ENCODE measurements at regions not wholly inside any gene's neighbourhood (a gene's known extent, or its start where the extent isn't known, plus 50 kb on each side); places are given as distances from the start of the nearest gene placed in this dataset.

DNA sequence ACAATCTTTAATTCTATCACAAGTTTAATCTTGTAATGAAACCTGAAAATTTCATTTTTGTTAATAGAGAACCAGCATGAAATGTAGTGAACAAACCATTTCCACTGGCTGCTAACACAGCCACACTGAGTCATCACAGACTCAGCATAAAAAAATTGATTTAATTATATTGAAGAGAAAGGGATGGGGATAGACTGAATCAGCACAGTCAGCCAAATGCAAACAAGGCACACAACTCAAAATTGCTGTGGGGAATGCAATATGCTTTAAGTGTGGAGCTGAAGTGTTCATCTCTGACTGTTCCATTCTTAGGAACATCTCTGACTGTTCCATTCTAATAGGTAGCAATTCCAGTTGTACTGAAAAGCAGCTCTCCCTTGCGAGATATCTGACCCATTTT is 299.8 kb downstream of the MRPL39 start:
- Mint-ChIP-seq H3K36me3 (no peaks in the 10 kb centered on the region), H3K4me1 (no peaks in the 10 kb centered on the region), H3K27ac (no peak overlapping the region), H3K4me3 (no peak overlapping the region), H3K9me3 (peaks cover 5% of the 10 kb centered on the region), H3K27me3 (peaks cover 2% of the 10 kb centered on the region)
- no peak for DNase-seq
- POLR2A ChIA-PET = no interaction called here
- no peak for ATAC-seq (ENCODE audit: low read depth)

DNA sequence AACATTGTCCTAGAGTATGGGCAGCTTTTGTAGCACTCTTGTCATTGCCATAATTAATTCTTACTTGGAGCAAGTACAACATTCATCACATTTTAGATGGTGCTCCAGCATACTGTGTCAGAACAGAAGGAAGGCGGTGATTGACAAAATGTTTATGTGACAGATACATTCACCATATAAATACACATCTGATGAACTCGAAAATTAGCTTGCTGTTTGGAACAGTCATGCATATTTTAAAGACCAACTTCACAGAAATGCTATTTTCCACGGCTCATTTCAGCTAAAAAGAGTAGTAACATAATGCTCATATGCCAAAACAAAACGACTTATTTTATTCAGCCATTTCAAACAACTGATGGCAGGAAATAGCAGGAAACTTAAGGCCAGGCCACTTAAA is 302.7 kb downstream of the MRPL39 start:
- ATAC-seq (ENCODE audit: low read depth) (no peak), DNase-seq (no peak)
- POLR2A ChIA-PET = interaction anchor here (0.6 kb wide), 1 partner anchor 95 kb away, joined by 4 read pairs; no protein-coding TSS in a partner anchor
- H3K36me3 Mint-ChIP-seq = no peaks in the 10 kb centered on the region
- H3K4me3 Mint-ChIP-seq = no peak overlapping the region
- no peaks in the 10 kb centered on the region for H3K27me3 Mint-ChIP-seq
- H3K4me1 Mint-ChIP-seq = no peaks in the 10 kb centered on the region
- H3K9me3 Mint-ChIP-seq = peaks cover 5% of the 10 kb centered on the region
- H3K27ac Mint-ChIP-seq = no peak overlapping the region

- POLR2A ChIA-PET = no interaction called here
- peaks cover 2% of the 10 kb centered on the region for H3K27me3 Mint-ChIP-seq
- H3K27ac Mint-ChIP-seq = no peak overlapping the region
- H3K4me1 Mint-ChIP-seq = no peaks in the 10 kb centered on the region
- H3K4me3 Mint-ChIP-seq = no peak overlapping the region
- DNase-seq = no peak
- no peaks in the 10 kb centered on the region for H3K36me3 Mint-ChIP-seq
- no peaks in the 10 kb centered on the region for H3K9me3 Mint-ChIP-seq
- ATAC-seq (ENCODE audit: low read depth) = no peak
These were observed 306.6 kb downstream of the MRPL39 start for GRCh38 chr21:25300632-25301031.

DNA sequence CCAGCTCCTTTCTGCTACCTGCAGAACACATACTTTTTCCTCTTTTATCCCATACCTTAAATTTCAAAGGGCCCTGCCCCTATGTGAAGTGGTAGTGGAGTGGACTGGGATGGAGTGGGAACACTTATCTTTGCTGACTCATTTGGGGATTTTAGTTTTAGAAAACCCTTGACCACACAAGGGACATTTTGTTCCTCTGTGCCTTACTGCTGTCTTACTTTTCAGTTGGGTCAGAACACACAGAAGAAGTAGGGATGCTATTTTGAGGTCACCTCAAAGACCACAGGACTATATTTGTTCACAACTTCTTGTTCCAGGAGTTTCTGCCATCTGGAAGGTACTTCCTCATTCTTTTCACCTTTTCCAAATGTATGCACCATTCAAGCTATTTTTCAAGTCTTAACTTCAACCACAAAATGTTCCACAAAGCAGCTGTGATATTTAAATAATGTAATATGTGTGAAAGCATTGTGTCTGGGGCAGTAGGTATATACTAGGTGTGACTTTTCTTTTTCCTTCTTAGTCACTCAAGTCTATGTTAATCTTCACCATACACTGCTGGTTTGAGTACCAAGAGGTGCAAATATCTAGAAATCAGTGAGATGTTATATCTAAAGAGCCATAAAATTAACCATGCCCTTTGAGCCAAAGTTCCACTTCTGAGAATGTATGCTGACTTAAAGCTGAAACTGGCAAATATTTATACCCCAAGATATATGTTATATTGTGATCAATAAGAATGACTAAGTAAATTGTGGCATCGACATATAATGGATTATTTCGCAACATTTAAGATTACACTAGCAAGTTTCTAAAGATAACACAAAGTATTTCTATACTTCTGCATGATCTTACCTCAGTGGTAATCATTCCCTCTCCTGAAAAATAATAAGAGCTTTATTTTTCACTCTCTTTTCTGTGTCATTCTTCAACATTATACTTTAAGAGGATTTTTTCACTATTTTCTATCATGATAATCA is 308.5 kb downstream of the MRPL39 start:
- POLR2A ChIA-PET = no interaction called here
- no peaks in the 10 kb centered on the region for H3K36me3 Mint-ChIP-seq
- peaks cover 2% of the 10 kb centered on the region for H3K27me3 Mint-ChIP-seq
- no peak overlapping the region for H3K4me3 Mint-ChIP-seq
- H3K27ac Mint-ChIP-seq = no peak overlapping the region
- H3K4me1 Mint-ChIP-seq = no peaks in the 10 kb centered on the region
- DNase-seq (no peak), ATAC-seq (ENCODE audit: low read depth) (no peak)
- H3K9me3 Mint-ChIP-seq = no peaks in the 10 kb centered on the region

DNA sequence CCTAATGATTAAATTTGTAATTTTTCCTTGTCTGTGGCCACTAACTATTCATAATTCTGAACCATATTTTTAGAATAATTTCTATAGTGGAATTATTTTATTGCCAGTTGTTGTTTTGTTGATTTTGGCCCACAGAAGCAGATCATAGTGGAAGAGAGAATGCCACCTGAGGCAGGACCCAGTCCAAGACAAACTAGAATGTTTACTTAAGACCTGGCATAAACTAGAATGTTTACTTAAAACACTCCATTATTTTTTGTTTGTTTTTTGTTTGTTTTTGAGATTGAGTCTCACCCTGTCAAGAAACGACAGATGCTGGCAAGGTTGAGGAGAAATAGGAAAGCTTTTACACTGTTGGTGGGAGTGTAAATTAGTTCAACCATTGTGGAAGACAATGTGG is 310.2 kb downstream of the MRPL39 start:
- POLR2A ChIA-PET = no interaction called here

DNA sequence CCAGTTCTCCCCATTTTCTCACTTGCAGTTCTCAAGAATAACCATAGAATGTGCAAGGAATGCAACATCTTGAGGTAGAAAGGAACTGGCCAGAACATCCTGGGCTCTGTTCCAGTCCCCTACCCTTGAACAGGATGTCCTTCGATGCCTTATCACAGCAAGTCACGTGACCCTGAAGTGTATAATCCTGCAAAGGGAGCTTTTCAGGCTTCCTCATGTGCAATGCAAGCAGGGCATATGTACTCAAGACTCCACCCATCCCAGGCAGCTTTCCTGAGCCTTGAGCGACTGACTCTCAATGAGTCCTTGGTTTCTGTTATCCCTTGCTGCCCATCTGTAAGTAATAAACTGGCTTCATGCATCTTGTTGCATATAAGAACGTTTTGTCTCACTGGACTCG is 311.0 kb downstream of the MRPL39 start:
- POLR2A ChIA-PET = no interaction called here
- no peak for DNase-seq
- ATAC-seq (ENCODE audit: low read depth) = no peak
- no peak overlapping the region for H3K27ac Mint-ChIP-seq
- no peaks in the 10 kb centered on the region for H3K4me1 Mint-ChIP-seq
- H3K36me3 Mint-ChIP-seq = no peaks in the 10 kb centered on the region
- H3K9me3 Mint-ChIP-seq = no peaks in the 10 kb centered on the region
- H3K4me3 Mint-ChIP-seq = no peak overlapping the region
- H3K27me3 Mint-ChIP-seq = peaks cover 2% of the 10 kb centered on the region

More for the DNA sequence above, 310.2 kb downstream of the MRPL39 start:
- H3K36me3 Mint-ChIP-seq = no peaks in the 10 kb centered on the region
- H3K27me3 Mint-ChIP-seq = peaks cover 2% of the 10 kb centered on the region
- H3K27ac Mint-ChIP-seq = no peak overlapping the region
- no peak for ATAC-seq (ENCODE audit: low read depth)
- no peaks in the 10 kb centered on the region for H3K9me3 Mint-ChIP-seq
- no peak overlapping the region for H3K4me3 Mint-ChIP-seq
- DNase-seq = no peak
- H3K4me1 Mint-ChIP-seq = no peaks in the 10 kb centered on the region

DNA sequence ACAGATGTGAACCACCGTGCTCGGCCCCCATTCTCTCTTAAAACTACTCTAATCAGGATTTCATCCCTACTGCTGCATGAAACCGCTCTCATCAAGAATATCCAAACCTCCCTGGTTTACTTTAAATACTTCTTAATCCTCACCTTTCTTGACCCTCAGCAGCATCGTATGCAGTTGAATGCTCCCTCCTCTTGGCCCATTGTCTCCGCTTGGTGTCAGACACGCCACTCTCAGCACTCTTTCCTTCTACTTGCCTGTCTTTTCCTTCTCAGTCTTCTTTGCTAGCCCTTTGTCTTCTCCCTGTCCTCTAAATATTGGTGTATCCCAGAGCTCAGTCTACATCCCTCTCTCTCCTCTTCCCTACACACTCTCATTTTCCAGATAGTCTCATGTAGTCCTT is 314.9 kb downstream of the MRPL39 start:
- H3K4me1 Mint-ChIP-seq = no peaks in the 10 kb centered on the region
- peaks cover 2% of the 10 kb centered on the region for H3K27me3 Mint-ChIP-seq
- H3K4me3 Mint-ChIP-seq = no peak overlapping the region
- ATAC-seq (ENCODE audit: low read depth) (no peak), DNase-seq (no peak)
- POLR2A ChIA-PET = no interaction called here
- H3K27ac Mint-ChIP-seq = no peak overlapping the region
- no peaks in the 10 kb centered on the region for H3K36me3 Mint-ChIP-seq
- H3K9me3 Mint-ChIP-seq = no peaks in the 10 kb centered on the region

DNA sequence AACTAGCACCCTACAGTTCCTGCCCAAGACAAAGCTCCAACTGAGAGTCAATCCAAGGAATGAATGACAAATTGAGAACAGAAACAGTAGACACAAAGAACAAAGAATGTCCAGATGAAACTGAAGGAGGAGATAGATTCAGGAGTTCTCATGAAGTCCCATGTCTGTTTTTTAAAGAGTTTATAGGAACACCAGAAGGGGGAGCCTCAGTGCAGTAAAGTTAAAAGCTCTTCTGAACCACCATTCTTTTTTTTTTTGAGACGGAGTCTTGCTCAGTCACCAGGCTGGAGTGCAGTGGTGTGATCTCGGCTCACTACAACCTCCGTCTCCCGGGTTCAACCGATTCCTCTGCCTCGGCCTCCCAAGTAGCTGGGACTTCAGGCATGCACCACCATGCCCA is 323.6 kb downstream of the MRPL39 start:
- Mint-ChIP-seq H3K4me1 (no peaks in the 10 kb centered on the region), H3K36me3 (no peaks in the 10 kb centered on the region), H3K27me3 (peaks cover 21% of the 10 kb centered on the region), H3K9me3 (no peaks in the 10 kb centered on the region), H3K4me3 (no peak overlapping the region), H3K27ac (no peak overlapping the region)
- no peak for ATAC-seq (ENCODE audit: low read depth)
- POLR2A ChIA-PET = no interaction called here
- DNase-seq = no peak

GRCh38 chr21:25281134-25281533 is 326.1 kb downstream of the MRPL39 start:
- DNase-seq (no peak), ATAC-seq (ENCODE audit: low read depth) (no peak)
- Mint-ChIP-seq H3K36me3 (no peaks in the 10 kb centered on the region), H3K27me3 (peaks cover 21% of the 10 kb centered on the region), H3K4me3 (no peak overlapping the region), H3K4me1 (no peaks in the 10 kb centered on the region), H3K9me3 (no peaks in the 10 kb centered on the region), H3K27ac (no peak overlapping the region)
- POLR2A ChIA-PET = no interaction called here

GRCh38 chr21:25280061-25280460 is 327.2 kb downstream of the MRPL39 start:
- Mint-ChIP-seq H3K27ac (no peak overlapping the region), H3K9me3 (no peaks in the 10 kb centered on the region), H3K36me3 (no peaks in the 10 kb centered on the region), H3K4me3 (no peak overlapping the region), H3K27me3 (peaks cover 21% of the 10 kb centered on the region), H3K4me1 (no peaks in the 10 kb centered on the region)
- ATAC-seq (ENCODE audit: low read depth) (no peak), DNase-seq (no peak)
- POLR2A ChIA-PET = no interaction called here

DNA sequence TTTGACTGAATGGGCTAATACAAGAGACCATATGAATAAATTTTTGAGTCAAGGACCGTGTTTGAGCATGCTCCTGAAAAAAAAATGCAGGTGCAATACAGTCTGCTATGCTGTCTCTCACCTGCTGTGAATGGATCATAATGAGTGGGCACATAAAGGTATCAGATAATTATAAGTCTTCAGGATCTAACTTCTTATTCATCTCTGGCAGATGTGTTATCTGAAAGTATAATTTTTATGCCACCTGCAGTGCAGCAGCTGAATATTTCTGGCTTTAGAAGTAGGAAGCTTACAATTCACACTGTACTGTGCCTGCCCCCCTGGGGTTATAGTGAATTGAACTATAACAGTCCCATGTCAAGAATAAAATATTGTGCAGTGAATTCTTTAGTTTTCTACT is 333.3 kb downstream of the MRPL39 start:
- Mint-ChIP-seq H3K9me3 (no peaks in the 10 kb centered on the region), H3K27me3 (peaks cover 4% of the 10 kb centered on the region), H3K36me3 (no peaks in the 10 kb centered on the region), H3K4me1 (no peaks in the 10 kb centered on the region), H3K27ac (no peak overlapping the region), H3K4me3 (no peak overlapping the region)
- DNase-seq (no peak), ATAC-seq (ENCODE audit: low read depth) (no peak)
- POLR2A ChIA-PET = no interaction called here

GRCh38 chr21:25254491-25255174 is 352.6 kb downstream of the MRPL39 start:
- POLR2A ChIA-PET = no interaction called here
- ATAC-seq (ENCODE audit: low read depth) (no peak), DNase-seq (no peak)
- Mint-ChIP-seq H3K4me1 (no peaks in the 10 kb centered on the region), H3K9me3 (no peaks in the 10 kb centered on the region), H3K4me3 (no peak overlapping the region), H3K27ac (no peak overlapping the region), H3K27me3 (peaks cover 4% of the 10 kb centered on the region), H3K36me3 (no peaks in the 10 kb centered on the region)

DNA sequence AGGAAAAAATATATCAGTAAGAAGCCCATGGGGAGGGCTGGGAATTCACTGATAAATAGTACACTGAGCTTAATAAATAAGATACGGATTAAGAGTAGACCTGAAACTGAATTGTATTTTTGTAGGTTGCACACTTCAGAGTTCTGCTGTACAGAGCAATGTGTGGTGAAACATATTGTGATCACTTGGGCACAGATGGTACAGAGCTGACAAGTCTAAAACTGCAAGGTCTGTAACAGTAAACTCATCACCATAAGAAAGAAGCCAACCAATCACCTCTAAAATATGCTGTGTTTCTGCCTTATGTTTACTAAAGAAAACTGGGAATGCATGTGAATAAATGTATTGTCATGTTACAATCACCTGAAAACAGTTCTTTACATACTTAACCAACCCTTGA is 360.7 kb downstream of the MRPL39 start:
- Mint-ChIP-seq H3K9me3 (no peaks in the 10 kb centered on the region), H3K27ac (no peak overlapping the region), H3K27me3 (peaks cover 4% of the 10 kb centered on the region), H3K36me3 (no peaks in the 10 kb centered on the region), H3K4me3 (no peak overlapping the region), H3K4me1 (no peaks in the 10 kb centered on the region)
- POLR2A ChIA-PET = no interaction called here
- ATAC-seq (ENCODE audit: low read depth) = no peak
- no peak for DNase-seq

GRCh38 chr21:25244735-25245134 is 362.5 kb downstream of the MRPL39 start:
- H3K27ac Mint-ChIP-seq = no peak overlapping the region
- H3K36me3 Mint-ChIP-seq = no peaks in the 10 kb centered on the region
- no peak overlapping the region for H3K4me3 Mint-ChIP-seq
- POLR2A ChIA-PET = no interaction called here
- peaks cover 2% of the 10 kb centered on the region for H3K27me3 Mint-ChIP-seq
- ATAC-seq (ENCODE audit: low read depth) (no peak), DNase-seq (no peak)
- H3K4me1 Mint-ChIP-seq = no peaks in the 10 kb centered on the region
- H3K9me3 Mint-ChIP-seq = no peaks in the 10 kb centered on the region

Data from activated naive CD8-positive, alpha-beta T cell treated with anti-CD3 and anti-CD28 coated beads, Interleukin-2, amount 10 ng/mL, durations not matched to agents 7 days and 5 days (primary cell).